ENCODE measurements at regions not wholly inside any gene's neighbourhood (a gene's known extent, or its start where the extent isn't known, plus 50 kb on each side); places are given as distances from the start of the nearest gene placed in this dataset.

DNA sequence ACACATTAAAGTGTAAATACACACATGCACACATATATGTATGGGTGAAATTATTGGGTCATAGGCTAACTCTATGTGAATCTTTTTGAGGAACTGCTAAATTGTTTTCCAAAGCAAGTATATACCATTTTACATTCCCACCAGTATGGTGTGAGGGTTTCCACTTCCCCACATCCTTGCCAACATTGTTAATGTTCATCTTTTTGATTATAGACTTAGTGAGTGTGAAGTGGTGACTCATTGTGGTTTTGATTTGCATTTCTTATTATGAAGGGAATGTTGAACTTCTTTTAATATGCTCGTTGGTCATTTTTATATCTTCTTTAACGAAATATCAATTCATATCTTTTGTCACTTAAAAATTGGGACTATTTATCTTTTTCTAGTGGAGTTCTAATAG, 181.8 kb upstream of the GCFC2 start:
- TF ChIP-seq POLR2A (IDR thresholded peaks at IDR 0.05; ENCODE audit: low read length) (no peak), GATA1 (IDR thresholded peaks at IDR 0.05; ENCODE audit: low read depth, low read length) (no peak)

All from erythroblast (primary cell).